ENCODE measurements at regions not wholly inside any gene's neighbourhood (a gene's known extent, or its start where the extent isn't known, plus 50 kb on each side); places are given as distances from the start of the nearest gene placed in this dataset.

- no peak for TF ChIP-seq POLR2AphosphoS5 (IDR thresholded peaks at IDR 0.05)
- TF ChIP-seq, protein P1, sequence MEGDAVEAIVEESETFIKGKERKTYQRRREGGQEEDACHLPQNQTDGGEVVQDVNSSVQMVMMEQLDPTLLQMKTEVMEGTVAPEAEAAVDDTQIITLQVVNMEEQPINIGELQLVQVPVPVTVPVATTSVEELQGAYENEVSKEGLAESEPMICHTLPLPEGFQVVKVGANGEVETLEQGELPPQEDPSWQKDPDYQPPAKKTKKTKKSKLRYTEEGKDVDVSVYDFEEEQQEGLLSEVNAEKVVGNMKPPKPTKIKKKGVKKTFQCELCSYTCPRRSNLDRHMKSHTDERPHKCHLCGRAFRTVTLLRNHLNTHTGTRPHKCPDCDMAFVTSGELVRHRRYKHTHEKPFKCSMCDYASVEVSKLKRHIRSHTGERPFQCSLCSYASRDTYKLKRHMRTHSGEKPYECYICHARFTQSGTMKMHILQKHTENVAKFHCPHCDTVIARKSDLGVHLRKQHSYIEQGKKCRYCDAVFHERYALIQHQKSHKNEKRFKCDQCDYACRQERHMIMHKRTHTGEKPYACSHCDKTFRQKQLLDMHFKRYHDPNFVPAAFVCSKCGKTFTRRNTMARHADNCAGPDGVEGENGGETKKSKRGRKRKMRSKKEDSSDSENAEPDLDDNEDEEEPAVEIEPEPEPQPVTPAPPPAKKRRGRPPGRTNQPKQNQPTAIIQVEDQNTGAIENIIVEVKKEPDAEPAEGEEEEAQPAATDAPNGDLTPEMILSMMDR (IDR thresholded peaks at IDR 0.05), result no peak
- no peak for TF ChIP-seq POLR2A (IDR thresholded peaks at IDR 0.05)
Observed at GRCh38 chr6:156507106-156507505, 270.1 kb upstream of the ARID1B start.

Data from sigmoid colon (tissue), 4 donors.